Keratinocyte (primary cell): ENCODE measurements at regions not wholly inside any gene's neighbourhood (a gene's known extent, or its start where the extent isn't known, plus 50 kb on each side); places are given as distances from the start of the nearest gene placed in this dataset.

Experiments used
- DNase-seq: peaks from one replicate; pipeline ENCODE4 v3.0.0-alpha.2; 2011; ENCODE audit warnings: low read depth, missing footprints, low spot score
- FAIRE-seq: peaks from 2 replicates; lab custom pipeline; 2011; peaks lifted over from hg19 to GRCh38; lab: Jason Lieb, UNC
- H2AFZ ChIP-seq: 2 replicates; pipeline ENCODE4 v1.6.0; 2012; ENCODE audit warnings: low read length, control low read depth, inconsistent platforms; ENCODE audit not compliant: control insufficient read depth
- H3K27ac ChIP-seq: 2 replicates; pipeline ENCODE4 v1.5.1; 2011; ENCODE audit warnings: low read length; ENCODE audit not compliant: control insufficient read depth, insufficient read depth
- H3K27me3 ChIP-seq: 3 replicates; pipeline ENCODE4 v1.6.0; 2011; ENCODE audit warnings: low read length; ENCODE audit not compliant: control insufficient read depth, insufficient read depth; ENCODE audit errors: extremely low read depth
- H3K36me3 ChIP-seq, 2 experiments: 2 replicates in 1 of 2; 3 replicates in 1 of 2; pipeline ENCODE4 v1.5.1; 2011; ENCODE audit warnings: low read length in 2 of 2, mild to moderate bottlenecking in 1 of 2; ENCODE audit not compliant: control insufficient read depth in 2 of 2, insufficient read depth in 2 of 2; ENCODE audit errors: extremely low read depth in 1 of 2
- H3K4me1 ChIP-seq: 3 replicates; pipeline ENCODE4 v1.5.1; 2011; ENCODE audit warnings: low read length; ENCODE audit not compliant: control insufficient read depth, insufficient read depth; ENCODE audit errors: extremely low read depth
- H3K4me2 ChIP-seq: 3 replicates; pipeline ENCODE4 v1.6.0; 2011; ENCODE audit warnings: low read depth, low read length; ENCODE audit not compliant: control insufficient read depth, insufficient read depth; ENCODE audit errors: extremely low read depth
- H3K4me3 ChIP-seq, 3 experiments: fragments of 200-600 bp in 1 of 3; sonication (generic) in 1 of 3; 2 replicates in 2 of 3; 3 replicates in 1 of 3; pipeline ENCODE4 v1.5.1; 2011 to 2016; ENCODE audit warnings: low read length in 3 of 3, mild to moderate bottlenecking in 3 of 3, control low read depth in 2 of 3, inconsistent platforms in 1 of 3, low read depth in 1 of 3, mixed read lengths in 1 of 3, mixed run types in 1 of 3, moderate library complexity in 1 of 3; ENCODE audit not compliant: control insufficient read depth in 2 of 3, insufficient read depth in 2 of 3; ENCODE audit errors: extremely low read depth in 1 of 3
- H3K79me2 ChIP-seq: 2 replicates; pipeline ENCODE4 v1.6.0; 2012; ENCODE audit warnings: low read length; ENCODE audit not compliant: control insufficient read depth, insufficient read depth
- H3K9ac ChIP-seq: 3 replicates; pipeline ENCODE4 v1.6.0; 2011; ENCODE audit warnings: low read length; ENCODE audit not compliant: control insufficient read depth, insufficient read depth; ENCODE audit errors: extremely low read depth
- H3K9me1 ChIP-seq: 3 replicates; pipeline ENCODE4 v1.6.0; 2011; ENCODE audit warnings: low read length; ENCODE audit not compliant: control insufficient read depth, insufficient read depth; ENCODE audit errors: extremely low read depth
- H3K9me3 ChIP-seq: 2 replicates; pipeline ENCODE4 v1.5.1; 2012; ENCODE audit warnings: low read depth, low read length; ENCODE audit not compliant: control insufficient read depth
- H4K20me1 ChIP-seq: 3 replicates; pipeline ENCODE4 v1.6.0; 2011; ENCODE audit warnings: low read length; ENCODE audit not compliant: control insufficient read depth, insufficient read depth; ENCODE audit errors: extremely low read depth
- EZH2 ChIP-seq: IDR thresholded peaks from one replicate; pipeline ENCODE4 v1.6.1; 2012; ENCODE audit warnings: inconsistent platforms, mild to moderate bottlenecking, low read length, moderate library complexity
- dilution Hi-C: fragments of 300-500 bp; cut with MboI; formaldehyde crosslinking; loops from one replicate; pipeline ENCODE4 v1.7.0; 2020; ENCODE audit warnings: low sequenced_read_pairs; ENCODE audit not compliant: extremely low pct_ligation_motif_present
- TF ChIP-seq, protein P1 (sequence below), 3 experiments: IDR thresholded peaks in 1 of 3; conservative IDR thresholded peaks in 1 of 3; optimal IDR thresholded peaks in 1 of 3; 2 replicates in 2 of 3; 3 replicates in 1 of 3; pipeline versions ENCODE3 to v1.5.1; 2011; ENCODE audit warnings: low read length in 3 of 3, mild to moderate bottlenecking in 3 of 3, moderate library complexity in 2 of 3, control low read depth in 1 of 3, inconsistent platforms in 1 of 3; ENCODE audit not compliant: insufficient read depth in 2 of 3; ENCODE audit errors: extremely low read depth in 1 of 3

DNA sequence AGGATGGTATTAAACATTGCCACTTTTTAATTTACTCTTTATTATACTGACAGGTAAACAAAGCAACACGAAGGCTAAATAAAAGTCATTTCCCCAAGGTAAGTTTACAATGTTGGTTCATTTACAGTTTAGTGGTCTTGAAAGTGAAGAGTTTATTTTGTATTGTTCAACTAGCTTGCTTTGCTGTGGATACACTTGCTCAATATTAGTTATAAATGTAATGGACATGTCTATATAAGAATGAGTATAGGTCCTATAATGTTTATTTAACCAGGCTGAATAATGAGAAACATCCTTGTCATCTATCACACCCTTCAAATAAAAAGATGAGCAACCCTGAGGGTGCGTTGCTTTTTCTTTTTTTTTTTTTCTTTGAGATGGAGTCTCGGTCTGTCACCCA is 1129.4 kb downstream of the TSN start:
- H3K27ac ChIP-seq: no peak overlapping the region
- TF ChIP-seq, protein P1, sequence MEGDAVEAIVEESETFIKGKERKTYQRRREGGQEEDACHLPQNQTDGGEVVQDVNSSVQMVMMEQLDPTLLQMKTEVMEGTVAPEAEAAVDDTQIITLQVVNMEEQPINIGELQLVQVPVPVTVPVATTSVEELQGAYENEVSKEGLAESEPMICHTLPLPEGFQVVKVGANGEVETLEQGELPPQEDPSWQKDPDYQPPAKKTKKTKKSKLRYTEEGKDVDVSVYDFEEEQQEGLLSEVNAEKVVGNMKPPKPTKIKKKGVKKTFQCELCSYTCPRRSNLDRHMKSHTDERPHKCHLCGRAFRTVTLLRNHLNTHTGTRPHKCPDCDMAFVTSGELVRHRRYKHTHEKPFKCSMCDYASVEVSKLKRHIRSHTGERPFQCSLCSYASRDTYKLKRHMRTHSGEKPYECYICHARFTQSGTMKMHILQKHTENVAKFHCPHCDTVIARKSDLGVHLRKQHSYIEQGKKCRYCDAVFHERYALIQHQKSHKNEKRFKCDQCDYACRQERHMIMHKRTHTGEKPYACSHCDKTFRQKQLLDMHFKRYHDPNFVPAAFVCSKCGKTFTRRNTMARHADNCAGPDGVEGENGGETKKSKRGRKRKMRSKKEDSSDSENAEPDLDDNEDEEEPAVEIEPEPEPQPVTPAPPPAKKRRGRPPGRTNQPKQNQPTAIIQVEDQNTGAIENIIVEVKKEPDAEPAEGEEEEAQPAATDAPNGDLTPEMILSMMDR (optimal IDR thresholded peaks at IDR 0.05 in 1 of 3, IDR thresholded peaks at IDR 0.05 in 1 of 3, conservative IDR thresholded peaks at IDR 0.05 in 1 of 3; ENCODE audit: extremely low read depth in 1 of 3, insufficient read depth in 2 of 3, low read length in 3 of 3): no peak
- TF ChIP-seq EZH2: no peak
- H3K4me2 ChIP-seq: no peak overlapping the region
- FAIRE-seq (no peak), DNase-seq (no peak)
- no peaks in the 10 kb centered on the region for H3K9me3 ChIP-seq
- no peaks in the 10 kb centered on the region for H3K36me3 ChIP-seq
- no peak overlapping the region for H2AFZ ChIP-seq
- H3K9me1 ChIP-seq: no peaks in the 10 kb centered on the region
- H3K4me3 ChIP-seq: no peak overlapping the region
- no peaks in the 10 kb centered on the region for H3K4me1 ChIP-seq
- dilution Hi-C loops: no loop called here
- H3K9ac ChIP-seq: no peak overlapping the region
- no peaks in the 10 kb centered on the region for H4K20me1 ChIP-seq
- no peaks in the 10 kb centered on the region for H3K79me2 ChIP-seq
- H3K27me3 ChIP-seq: no peaks in the 10 kb centered on the region

DNA sequence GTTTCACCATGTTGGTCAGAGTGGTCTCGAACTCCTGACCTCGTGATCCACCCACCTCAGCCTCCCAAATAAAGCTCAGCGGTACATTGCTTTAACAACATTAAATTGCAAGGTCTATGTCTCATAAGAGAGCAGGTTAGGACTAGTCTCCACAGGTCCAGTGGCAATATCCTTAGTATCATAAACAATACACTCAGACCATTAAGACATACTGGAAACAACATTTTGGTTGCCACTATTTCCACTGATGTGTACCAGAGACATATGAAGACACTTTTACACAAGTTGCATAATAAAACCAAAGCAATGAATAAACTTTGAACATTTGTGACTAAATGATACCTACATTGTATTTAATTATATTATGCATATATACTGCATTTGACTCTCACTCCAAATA is 1130.0 kb downstream of the TSN start:
- Histone ChIP-seq H3K27ac (no peak overlapping the region), H2AFZ (no peak overlapping the region), H3K27me3 (no peaks in the 10 kb centered on the region), H3K4me3 (no peak overlapping the region), H3K9me1 (no peaks in the 10 kb centered on the region), H3K4me1 (no peaks in the 10 kb centered on the region), H3K9ac (no peak overlapping the region), H3K79me2 (no peaks in the 10 kb centered on the region), H4K20me1 (no peaks in the 10 kb centered on the region), H3K9me3 (no peaks in the 10 kb centered on the region), H3K4me2 (no peak overlapping the region), H3K36me3 (no peaks in the 10 kb centered on the region)
- no peak for FAIRE-seq
- TF ChIP-seq EZH2: no peak
- TF ChIP-seq, protein P1 (optimal IDR thresholded peaks at IDR 0.05 in 1 of 3, IDR thresholded peaks at IDR 0.05 in 1 of 3, conservative IDR thresholded peaks at IDR 0.05 in 1 of 3; ENCODE audit: extremely low read depth in 1 of 3, insufficient read depth in 2 of 3, low read length in 3 of 3): no peak
- DNase-seq: no peak
- dilution Hi-C loops: no loop called here
